ENCODE measurements at regions not wholly inside any gene's neighbourhood (a gene's known extent, or its start where the extent isn't known, plus 50 kb on each side); places are given as distances from the start of the nearest gene placed in this dataset.

GRCh38 chr3:189531271-189531670 is 99.9 kb upstream of the TP63 start:
- no peak for TF ChIP-seq CTCF (conservative IDR thresholded peaks at IDR 0.05 in 1 of 2, IDR thresholded peaks at IDR 0.05 in 1 of 2; ENCODE audit: low read depth in 1 of 2, low read length in 2 of 2)
- no peak for TF ChIP-seq EZH2 (IDR thresholded peaks at IDR 0.05; ENCODE audit: low read length, missing control alignments)
